ENCODE measurements at regions not wholly inside any gene's neighbourhood (a gene's known extent, or its start where the extent isn't known, plus 50 kb on each side); places are given as distances from the start of the nearest gene placed in this dataset.
"Not testable (repeated sequence)": the region's sequence is repeated elsewhere in the genome, so short reads cannot be mapped to it uniquely, and the experiment has no call there.

DNA sequence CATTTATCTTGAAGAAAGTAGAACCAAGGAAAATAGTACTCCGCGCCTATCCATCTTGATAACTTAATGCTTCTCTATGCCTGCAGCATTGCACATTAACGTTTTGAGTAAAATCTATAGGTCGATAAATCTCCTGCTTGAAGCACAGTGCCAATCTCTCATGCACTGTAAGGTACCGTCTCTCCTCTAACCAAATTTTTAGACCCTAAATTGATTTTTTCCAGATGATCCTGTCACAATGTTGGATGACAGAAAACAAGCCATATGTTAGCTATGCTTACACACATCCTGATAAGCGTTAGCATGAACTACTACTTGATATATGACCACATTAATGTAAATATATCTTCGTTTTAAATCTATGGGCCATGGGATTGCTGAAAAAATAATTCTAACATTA is 723.8 kb upstream of the CDH6 start:
- Histone ChIP-seq H3K27me3 (ENCODE audit: insufficient read depth, low read length) (no peaks in the 10 kb centered on the region), H2BK12ac (ENCODE audit: low read length) (no peak overlapping the region), H3K4me2 (ENCODE audit: low read length) (no peak overlapping the region), H3K23ac (ENCODE audit: low read length) (no peak overlapping the region), H2AFZ (ENCODE audit: insufficient read depth, low read length, poor library complexity) (no peak overlapping the region), H3K27ac (ENCODE audit: low read depth, low read length) (no peak overlapping the region), H3K9ac (ENCODE audit: low read length) (no peak overlapping the region), H3K14ac (ENCODE audit: low read length) (no peak overlapping the region), H2BK5ac (ENCODE audit: low read depth, low read length, poor library complexity) (no peak overlapping the region), H3K4ac (ENCODE audit: low read depth, low read length) (no peak overlapping the region), H3K9me3 (ENCODE audit: insufficient read depth, low read depth, low read length) (no peaks in the 10 kb centered on the region), H3K79me1 (ENCODE audit: low read length) (no peaks in the 10 kb centered on the region), H3K4me1 (ENCODE audit: control insufficient read depth in 1 of 2, insufficient read depth in 2 of 2, low read length in 2 of 2) (no peaks in the 10 kb centered on the region), H3K79me2 (ENCODE audit: control insufficient read depth, insufficient read depth, low read length, poor library complexity) (no peaks in the 10 kb centered on the region), H4K12ac (ENCODE audit: low read depth, low read length) (no peak overlapping the region), H3K4me3 (ENCODE audit: low read depth, low read length) (no peak overlapping the region), H3K36me3 (ENCODE audit: control insufficient read depth in 1 of 2, insufficient read depth in 2 of 2, low read length in 2 of 2) (no peaks in the 10 kb centered on the region), H2BK120ac (ENCODE audit: insufficient read depth, low read length, poor library complexity) (no peak overlapping the region), H2AK5ac (ENCODE audit: low read length) (no peak overlapping the region), H4K8ac (ENCODE audit: low read depth, low read length) (no peak overlapping the region), H4K91ac (ENCODE audit: low read depth, low read length) (no peak overlapping the region), H3K18ac (ENCODE audit: low read length) (no peak overlapping the region)
- DNase-seq, result no peak
- WGBS (ENCODE audit: extremely low coverage, insufficient coverage, insufficient read length), result no CpG with 5 or more reads among the region's 7 CpGs

GRCh38 chr5:30458681-30459080 is 734.8 kb upstream of the CDH6 start:
- H3K4me2 ChIP-seq (ENCODE audit: low read length), result no peak overlapping the region
- H3K27me3 ChIP-seq (ENCODE audit: insufficient read depth, low read length), result no peaks in the 10 kb centered on the region
- no peak overlapping the region for H3K4ac ChIP-seq (ENCODE audit: low read depth, low read length)
- no peak overlapping the region for H3K18ac ChIP-seq (ENCODE audit: low read length)
- no peak overlapping the region for H4K91ac ChIP-seq (ENCODE audit: low read depth, low read length)
- no peak overlapping the region for H2AK5ac ChIP-seq (ENCODE audit: low read length)
- no peak overlapping the region for H3K23ac ChIP-seq (ENCODE audit: low read length)
- no peak overlapping the region for H3K9ac ChIP-seq (ENCODE audit: low read length)
- no peak overlapping the region for H4K12ac ChIP-seq (ENCODE audit: low read depth, low read length)
- H3K79me2 ChIP-seq (ENCODE audit: control insufficient read depth, insufficient read depth, low read length, poor library complexity), result no peaks in the 10 kb centered on the region
- no peak overlapping the region for H3K4me3 ChIP-seq (ENCODE audit: low read depth, low read length)
- H4K8ac ChIP-seq (ENCODE audit: low read depth, low read length), result no peak overlapping the region
- H3K36me3 ChIP-seq (ENCODE audit: control insufficient read depth in 1 of 2, insufficient read depth in 2 of 2, low read length in 2 of 2), result no peaks in the 10 kb centered on the region
- no peak overlapping the region for H2BK5ac ChIP-seq (ENCODE audit: low read depth, low read length, poor library complexity)
- H2BK12ac ChIP-seq (ENCODE audit: low read length), result no peak overlapping the region
- no peak overlapping the region for H2AFZ ChIP-seq (ENCODE audit: insufficient read depth, low read length, poor library complexity)
- DNase-seq, result no peak
- no peaks in the 10 kb centered on the region for H3K79me1 ChIP-seq (ENCODE audit: low read length)
- no peaks in the 10 kb centered on the region for H3K4me1 ChIP-seq (ENCODE audit: control insufficient read depth in 1 of 2, insufficient read depth in 2 of 2, low read length in 2 of 2)
- no peak overlapping the region for H3K27ac ChIP-seq (ENCODE audit: low read depth, low read length)
- H3K14ac ChIP-seq (ENCODE audit: low read length), result no peak overlapping the region
- no peak overlapping the region for H2BK120ac ChIP-seq (ENCODE audit: insufficient read depth, low read length, poor library complexity)
- no peaks in the 10 kb centered on the region for H3K9me3 ChIP-seq (ENCODE audit: insufficient read depth, low read depth, low read length)

GRCh38 chr5:30455484-30455883 is 738.0 kb upstream of the CDH6 start:
- not testable (repeated sequence) for H2BK5ac ChIP-seq (ENCODE audit: low read depth, low read length, poor library complexity); H4K91ac ChIP-seq (ENCODE audit: low read depth, low read length); H3K23ac ChIP-seq (ENCODE audit: low read length); DNase-seq; H2AK5ac ChIP-seq (ENCODE audit: low read length); H2BK120ac ChIP-seq (ENCODE audit: insufficient read depth, low read length, poor library complexity); H3K27ac ChIP-seq (ENCODE audit: low read depth, low read length); H4K12ac ChIP-seq (ENCODE audit: low read depth, low read length); H3K4me1 ChIP-seq (ENCODE audit: control insufficient read depth in 1 of 2, insufficient read depth in 2 of 2, low read length in 2 of 2); H2AFZ ChIP-seq (ENCODE audit: insufficient read depth, low read length, poor library complexity); H3K9ac ChIP-seq (ENCODE audit: low read length); H4K8ac ChIP-seq (ENCODE audit: low read depth, low read length); H2BK12ac ChIP-seq (ENCODE audit: low read length); H3K9me3 ChIP-seq (ENCODE audit: insufficient read depth, low read depth, low read length); H3K4me2 ChIP-seq (ENCODE audit: low read length); H3K79me2 ChIP-seq (ENCODE audit: control insufficient read depth, insufficient read depth, low read length, poor library complexity); H3K36me3 ChIP-seq (ENCODE audit: control insufficient read depth in 1 of 2, insufficient read depth in 2 of 2, low read length in 2 of 2); H3K4ac ChIP-seq (ENCODE audit: low read depth, low read length); H3K18ac ChIP-seq (ENCODE audit: low read length); H3K27me3 ChIP-seq (ENCODE audit: insufficient read depth, low read length); H3K4me3 ChIP-seq (ENCODE audit: low read depth, low read length); H3K14ac ChIP-seq (ENCODE audit: low read length); H3K79me1 ChIP-seq (ENCODE audit: low read length)
- no CpG with 5 or more reads among the region's 3 CpGs for WGBS (ENCODE audit: extremely low coverage, insufficient coverage, insufficient read length)

DNA sequence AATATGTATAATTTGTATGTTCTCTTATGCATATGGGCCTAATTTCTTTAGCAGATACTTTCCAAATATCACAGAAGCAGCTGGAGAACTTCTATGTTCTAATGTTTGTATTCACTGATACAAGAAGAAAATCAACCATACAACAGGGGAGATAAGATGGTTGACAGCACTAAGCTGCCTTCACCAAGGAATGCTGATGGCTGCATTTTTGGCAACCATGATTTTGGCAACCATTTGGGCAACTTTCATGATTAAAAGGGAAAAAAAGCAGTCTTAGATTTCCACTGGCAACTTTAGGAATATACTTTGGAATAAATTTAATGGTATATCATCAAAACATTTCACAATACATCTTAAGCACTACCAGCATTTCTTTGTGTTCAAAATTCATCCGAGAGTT is 740.3 kb upstream of the CDH6 start:
- no peak overlapping the region for H2AFZ ChIP-seq (ENCODE audit: insufficient read depth, low read length, poor library complexity)
- H3K27me3 ChIP-seq (ENCODE audit: insufficient read depth, low read length), result no peaks in the 10 kb centered on the region
- H3K18ac ChIP-seq (ENCODE audit: low read length), result no peak overlapping the region
- no peak overlapping the region for H4K12ac ChIP-seq (ENCODE audit: low read depth, low read length)
- no peak overlapping the region for H2BK120ac ChIP-seq (ENCODE audit: insufficient read depth, low read length, poor library complexity)
- no CpG with 5 or more reads among the region's 1 CpG for WGBS (ENCODE audit: extremely low coverage, insufficient coverage, insufficient read length)
- no peak overlapping the region for H3K27ac ChIP-seq (ENCODE audit: low read depth, low read length)
- no peak overlapping the region for H3K23ac ChIP-seq (ENCODE audit: low read length)
- H3K9ac ChIP-seq (ENCODE audit: low read length), result no peak overlapping the region
- no peaks in the 10 kb centered on the region for H3K79me2 ChIP-seq (ENCODE audit: control insufficient read depth, insufficient read depth, low read length, poor library complexity)
- no peak overlapping the region for H4K8ac ChIP-seq (ENCODE audit: low read depth, low read length)
- no peak overlapping the region for H3K4me2 ChIP-seq (ENCODE audit: low read length)
- no peak overlapping the region for H3K4ac ChIP-seq (ENCODE audit: low read depth, low read length)
- no peaks in the 10 kb centered on the region for H3K9me3 ChIP-seq (ENCODE audit: insufficient read depth, low read depth, low read length)
- H2BK5ac ChIP-seq (ENCODE audit: low read depth, low read length, poor library complexity), result no peak overlapping the region
- H2BK12ac ChIP-seq (ENCODE audit: low read length), result no peak overlapping the region
- no peak overlapping the region for H3K4me3 ChIP-seq (ENCODE audit: low read depth, low read length)
- no peaks in the 10 kb centered on the region for H3K79me1 ChIP-seq (ENCODE audit: low read length)
- no peak for DNase-seq
- no peaks in the 10 kb centered on the region for H3K4me1 ChIP-seq (ENCODE audit: control insufficient read depth in 1 of 2, insufficient read depth in 2 of 2, low read length in 2 of 2)
- no peaks in the 10 kb centered on the region for H3K36me3 ChIP-seq (ENCODE audit: control insufficient read depth in 1 of 2, insufficient read depth in 2 of 2, low read length in 2 of 2)
- no peak overlapping the region for H4K91ac ChIP-seq (ENCODE audit: low read depth, low read length)
- H2AK5ac ChIP-seq (ENCODE audit: low read length), result no peak overlapping the region
- H3K14ac ChIP-seq (ENCODE audit: low read length), result no peak overlapping the region

- no peaks in the 10 kb centered on the region for H3K4me1 ChIP-seq (ENCODE audit: control insufficient read depth in 1 of 2, insufficient read depth in 2 of 2, low read length in 2 of 2)
- H3K4me3 ChIP-seq (ENCODE audit: low read depth, low read length), result no peak overlapping the region
- no CpG with 5 or more reads among the region's 1 CpG for WGBS (ENCODE audit: extremely low coverage, insufficient coverage, insufficient read length)
- H2BK5ac ChIP-seq (ENCODE audit: low read depth, low read length, poor library complexity), result no peak overlapping the region
- no peak overlapping the region for H4K8ac ChIP-seq (ENCODE audit: low read depth, low read length)
- no peak for DNase-seq
- H3K27ac ChIP-seq (ENCODE audit: low read depth, low read length), result no peak overlapping the region
- H3K18ac ChIP-seq (ENCODE audit: low read length), result no peak overlapping the region
- H3K9ac ChIP-seq (ENCODE audit: low read length), result no peak overlapping the region
- H3K36me3 ChIP-seq (ENCODE audit: control insufficient read depth in 1 of 2, insufficient read depth in 2 of 2, low read length in 2 of 2), result no peaks in the 10 kb centered on the region
- no peak overlapping the region for H2BK120ac ChIP-seq (ENCODE audit: insufficient read depth, low read length, poor library complexity)
- H3K23ac ChIP-seq (ENCODE audit: low read length), result no peak overlapping the region
- H4K91ac ChIP-seq (ENCODE audit: low read depth, low read length), result no peak overlapping the region
- no peak overlapping the region for H3K4ac ChIP-seq (ENCODE audit: low read depth, low read length)
- H4K12ac ChIP-seq (ENCODE audit: low read depth, low read length), result no peak overlapping the region
- H2AK5ac ChIP-seq (ENCODE audit: low read length), result no peak overlapping the region
- H3K4me2 ChIP-seq (ENCODE audit: low read length), result no peak overlapping the region
- no peak overlapping the region for H2BK12ac ChIP-seq (ENCODE audit: low read length)
- no peak overlapping the region for H3K14ac ChIP-seq (ENCODE audit: low read length)
- no peaks in the 10 kb centered on the region for H3K79me2 ChIP-seq (ENCODE audit: control insufficient read depth, insufficient read depth, low read length, poor library complexity)
- no peaks in the 10 kb centered on the region for H3K27me3 ChIP-seq (ENCODE audit: insufficient read depth, low read length)
- no peaks in the 10 kb centered on the region for H3K79me1 ChIP-seq (ENCODE audit: low read length)
- H3K9me3 ChIP-seq (ENCODE audit: insufficient read depth, low read depth, low read length), result no peaks in the 10 kb centered on the region
- H2AFZ ChIP-seq (ENCODE audit: insufficient read depth, low read length, poor library complexity), result no peak overlapping the region
These were observed 743.3 kb upstream of the CDH6 start for GRCh38 chr5:30450153-30450552.
